NCI-H1930 (cell line): ENCODE measurements at regions not wholly inside any gene's neighbourhood (a gene's known extent, or its start where the extent isn't known, plus 50 kb on each side); places are given as distances from the start of the nearest gene placed in this dataset.

Experiments used
- DNase-seq, 2 experiments: peaks; one replicate each; lab custom pipeline; 2025; lab: John Stamatoyannopoulos, UW

GRCh38 chrX:130974323-130974722, 71.3 kb upstream of the ENOX2 start:
- DNase-seq: no peak

GRCh38 chrX:130975947-130976346, 72.9 kb upstream of the ENOX2 start:
- peak in 1 of 2 experiments; percentile 28 for DNase-seq

GRCh38 chrX:130981836-130982235, 76.3 kb upstream of the ARHGAP36 start:
- DNase-seq: no peak

GRCh38 chrX:130984782-130985181, 73.4 kb upstream of the ARHGAP36 start:
- no peak for DNase-seq

- DNase-seq: no peak
These were observed 70.9 kb upstream of the ARHGAP36 start for GRCh38 chrX:130987241-130987640.

- DNase-seq: no peak
These were observed 67.4 kb upstream of the ARHGAP36 start for GRCh38 chrX:130990723-130991122.

GRCh38 chrX:130994671-130995070, 63.5 kb upstream of the ARHGAP36 start:
- peak in 1 of 2 experiments; percentile 1 for DNase-seq

GRCh38 chrX:130995439-130995838, 62.7 kb upstream of the ARHGAP36 start:
- no peak for DNase-seq

- DNase-seq: no peak
These were observed 60.8 kb upstream of the ARHGAP36 start for GRCh38 chrX:130997314-130997713.

GRCh38 chrX:130999360-130999759, 58.8 kb upstream of the ARHGAP36 start:
- no peak for DNase-seq
